ENCODE measurements at regions not wholly inside any gene's neighbourhood (a gene's known extent, or its start where the extent isn't known, plus 50 kb on each side); places are given as distances from the start of the nearest gene placed in this dataset.

GRCh38 chr2:220011859-220012258 lies 384.4 kb downstream of the SLC4A3 start:
- no peak for TF ChIP-seq CTCF (IDR thresholded peaks at IDR 0.05)
- no peak for TF ChIP-seq POLR2A (IDR thresholded peaks at IDR 0.05)
- TF ChIP-seq EP300 (IDR thresholded peaks at IDR 0.05): no peak
